Ovary (tissue), 3 donors: ENCODE measurements at regions not wholly inside any gene's neighbourhood (a gene's known extent, or its start where the extent isn't known, plus 50 kb on each side); places are given as distances from the start of the nearest gene placed in this dataset.

Experiments used
- POLR2A ChIP-seq: fragments of 450-650 bp; IDR thresholded peaks from one replicate; pipeline ENCODE4 v1.6.1; 2017; ENCODE audit warnings: antibody characterized with exemption, mild to moderate bottlenecking, moderate library complexity
- TF ChIP-seq, protein P1 (sequence below), 3 donors: fragments of 450-650 bp in 2 of 3; fragments of 200-600 bp in 1 of 3; IDR thresholded peaks; one replicate each; pipeline versions ENCODE4 v1.5.1 to v1.8.0; 2016 to 2022; ENCODE audit warnings: antibody characterized with exemption in 3 of 3, mild to moderate bottlenecking in 1 of 3
- donor health status: DM: no; HTN: no; CAD: no.

DNA sequence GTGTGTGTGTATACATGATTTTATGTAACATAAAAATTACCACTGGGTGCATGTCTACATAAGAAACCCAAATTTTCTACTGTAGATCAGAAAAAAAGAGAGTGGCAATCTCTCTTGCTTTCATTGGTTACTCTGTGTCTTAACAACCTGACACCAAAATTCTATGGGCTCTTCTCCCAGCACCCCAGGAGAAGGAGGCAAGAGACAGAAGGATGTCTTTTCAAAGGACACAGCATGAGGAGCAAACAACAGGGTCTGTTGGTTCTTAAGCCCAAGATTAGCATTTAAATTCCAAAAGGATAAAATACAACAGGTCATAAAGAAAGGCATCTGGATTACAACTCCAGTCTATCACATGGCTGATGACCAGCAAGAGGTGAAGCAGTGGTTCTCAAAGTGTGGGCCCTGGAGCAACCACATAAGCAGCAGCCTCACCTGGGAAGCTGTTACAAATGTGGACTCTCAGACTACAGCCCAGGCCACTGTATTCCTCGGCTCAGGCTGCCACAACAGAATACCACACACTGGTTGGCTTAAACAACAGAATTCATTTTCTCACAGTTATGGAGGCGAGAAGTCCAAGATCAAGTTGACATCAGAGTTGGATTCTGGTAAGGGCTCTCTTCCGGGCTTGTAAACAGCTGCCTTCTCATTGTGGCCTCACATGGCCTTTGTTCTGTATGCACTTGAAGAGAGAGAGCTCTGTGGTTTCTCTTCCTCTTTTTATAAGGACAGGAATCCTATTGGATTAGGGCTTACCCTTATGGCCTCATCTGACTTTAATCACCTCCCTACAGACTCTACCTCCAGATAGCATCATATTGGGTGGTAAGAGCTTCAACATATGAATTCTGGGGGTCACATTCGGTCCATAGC is 79.8 kb upstream of the RNF152 start:
- TF ChIP-seq, protein P1, sequence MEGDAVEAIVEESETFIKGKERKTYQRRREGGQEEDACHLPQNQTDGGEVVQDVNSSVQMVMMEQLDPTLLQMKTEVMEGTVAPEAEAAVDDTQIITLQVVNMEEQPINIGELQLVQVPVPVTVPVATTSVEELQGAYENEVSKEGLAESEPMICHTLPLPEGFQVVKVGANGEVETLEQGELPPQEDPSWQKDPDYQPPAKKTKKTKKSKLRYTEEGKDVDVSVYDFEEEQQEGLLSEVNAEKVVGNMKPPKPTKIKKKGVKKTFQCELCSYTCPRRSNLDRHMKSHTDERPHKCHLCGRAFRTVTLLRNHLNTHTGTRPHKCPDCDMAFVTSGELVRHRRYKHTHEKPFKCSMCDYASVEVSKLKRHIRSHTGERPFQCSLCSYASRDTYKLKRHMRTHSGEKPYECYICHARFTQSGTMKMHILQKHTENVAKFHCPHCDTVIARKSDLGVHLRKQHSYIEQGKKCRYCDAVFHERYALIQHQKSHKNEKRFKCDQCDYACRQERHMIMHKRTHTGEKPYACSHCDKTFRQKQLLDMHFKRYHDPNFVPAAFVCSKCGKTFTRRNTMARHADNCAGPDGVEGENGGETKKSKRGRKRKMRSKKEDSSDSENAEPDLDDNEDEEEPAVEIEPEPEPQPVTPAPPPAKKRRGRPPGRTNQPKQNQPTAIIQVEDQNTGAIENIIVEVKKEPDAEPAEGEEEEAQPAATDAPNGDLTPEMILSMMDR (IDR thresholded peaks at IDR 0.05), result no peak
- TF ChIP-seq POLR2A, result no peak
